H1 (cell line): ENCODE measurements at regions not wholly inside any gene's neighbourhood (a gene's known extent, or its start where the extent isn't known, plus 50 kb on each side); places are given as distances from the start of the nearest gene placed in this dataset.

ENCODE experiments used
- ATF3 ChIP-seq: IDR thresholded peaks from 2 replicates; pipeline ENCODE4 v1.6.1; 2011; ENCODE audit warnings: low read depth, mild to moderate bottlenecking, low read length; ENCODE audit not compliant: insufficient read depth
- BACH1 ChIP-seq: IDR thresholded peaks from 2 replicates; pipeline ENCODE4 v1.6.1; 2012; ENCODE audit warnings: low read length, improper control_type of control experiment
- CBX8 ChIP-seq: fragments of 300-800, 300-1000 bp; sonication (generic); IDR thresholded peaks from 2 replicates; pipeline ENCODE4 v1.7.1; 2016; ENCODE audit warnings: low read depth, low read length, borderline replicate concordance
- CHD7 ChIP-seq: fragments of 300-600 bp; sonication (generic); IDR thresholded peaks from 2 replicates; pipeline ENCODE4 v1.7.1; 2012; ENCODE audit warnings: low read length, moderate library complexity, mild to moderate bottlenecking, inconsistent platforms; ENCODE audit not compliant: insufficient replicate concordance
- CREB1 ChIP-seq: IDR thresholded peaks from 2 replicates; pipeline ENCODE4 v1.6.1; 2012; ENCODE audit warnings: inconsistent platforms
- EZH2 ChIP-seq: fragments of 200-600 bp; sonication (generic); IDR thresholded peaks from 2 replicates; pipeline ENCODE4 v1.7.1; 2012; ENCODE audit warnings: low read depth, mild to moderate bottlenecking, moderate library complexity, low read length, inconsistent platforms; ENCODE audit not compliant: severe bottlenecking
- GABPA ChIP-seq: IDR thresholded peaks from 2 replicates; pipeline ENCODE4 v1.6.1; 2011; ENCODE audit warnings: mild to moderate bottlenecking, low read length, moderate library complexity, borderline replicate concordance; ENCODE audit not compliant: insufficient read depth
- MAX ChIP-seq: IDR thresholded peaks from 2 replicates; pipeline ENCODE4 v1.6.1; 2012; ENCODE audit warnings: inconsistent platforms
- POLR2A ChIP-seq, 2 experiments: IDR thresholded peaks; 1 replicate in 1 of 2; 2 replicates in 1 of 2; pipeline ENCODE4 v1.6.1; 2011; ENCODE audit warnings: low read depth in 2 of 2, low read length in 2 of 2, mild to moderate bottlenecking in 2 of 2; ENCODE audit errors: control extremely low read depth in 1 of 2
- SP1 ChIP-seq: IDR thresholded peaks from 2 replicates; pipeline ENCODE4 v1.6.1; 2011; ENCODE audit warnings: low read depth, low read length
- TAF7 ChIP-seq: optimal IDR thresholded peaks from 2 replicates; pipeline ENCODE3; 2011; ENCODE audit warnings: low read depth, mild to moderate bottlenecking, inconsistent platforms, low read length, moderate library complexity, borderline replicate concordance

- TF ChIP-seq CHD7 (no peak), MAX (no peak), GABPA (no peak), BACH1 (no peak), POLR2A (IDR thresholded peaks at IDR 0.05; ENCODE audit: control extremely low read depth in 1 of 2, low read depth in 2 of 2, low read length in 2 of 2) (no peak), TAF7 (no peak), SP1 (no peak), CBX8 (no peak), CREB1 (no peak), ATF3 (no peak), EZH2 (no peak)
These were observed 214.5 kb upstream of the S100G start (continued) for GRCh38 chrX:16435399-16435986.
